ENCODE measurements at regions not wholly inside any gene's neighbourhood (a gene's known extent, or its start where the extent isn't known, plus 50 kb on each side); places are given as distances from the start of the nearest gene placed in this dataset.

- TF ChIP-seq TAF1 (IDR thresholded peaks at IDR 0.05; ENCODE audit: low read depth, low read length) (no peak), POLR2AphosphoS5 (IDR thresholded peaks at IDR 0.05; ENCODE audit: low read depth, low read length) (no peak), PAX5 (IDR thresholded peaks at IDR 0.05; ENCODE audit: insufficient read depth, low read length, severe bottlenecking) (no peak), POLR2A (IDR thresholded peaks at IDR 0.05; ENCODE audit: low read depth, low read length) (no peak)
Observed at GRCh38 chr20:39651645-39652325, 689.6 kb downstream of the DHX35 start.

Measured in GM12891 (cell line).